Panc1 (cell line): ENCODE measurements at regions not wholly inside any gene's neighbourhood (a gene's known extent, or its start where the extent isn't known, plus 50 kb on each side); places are given as distances from the start of the nearest gene placed in this dataset.
A peak's percentile ranks its signal among the peaks of the same experiment; 100 is the strongest.

ENCODE experiments used
- ATAC-seq: fragments of 200-7000 bp; cut with Tn5 transposase; 2 replicates; pipeline ENCODE4 v1.9.1; 2020; ENCODE audit warnings: mild to moderate bottlenecking, moderate library complexity
- BruUV-seq: library from RNA; stranded (reverse); fragments of 400-500 nt; replicated peaks from 2 replicates; lab custom pipeline; 2021; lab: Mats Ljungman, UMichigan
- CTCF ChIA-PET: fragments of 300-600 bp; sonication (Branson Sonifier 250); formaldehyde crosslinking; loops from one replicate; lab custom pipeline; 2022; ENCODE audit warnings: antibody characterized with exemption; lab: Charles Lee
- POLR2A ChIA-PET: fragments of 300-600 bp; sonication (Branson Sonifier 250); formaldehyde crosslinking; loops from one replicate; lab custom pipeline; 2022; ENCODE audit warnings: antibody characterized with exemption; lab: Charles Lee
- DNase-seq: peaks from one replicate; pipeline ENCODE4 v3.0.0-alpha.2; 2010; ENCODE audit warnings: low read depth, low spot score
- H3K27ac ChIP-seq: 2 replicates; pipeline ENCODE4 v1.5.1; 2011; ENCODE audit warnings: mild to moderate bottlenecking, low read length, inconsistent platforms
- H3K27me3 ChIP-seq: fragments of 200-500 bp; sonication (Bioruptor generic); 2 replicates; pipeline ENCODE4 v1.6.0; 2014; ENCODE audit warnings: low read length, inconsistent platforms; ENCODE audit not compliant: control insufficient read depth, insufficient read depth
- H3K36me3 ChIP-seq: fragments of 200-500 bp; sonication (Bioruptor generic); 2 replicates; pipeline ENCODE4 v1.5.1; 2014; ENCODE audit warnings: inconsistent platforms, mild to moderate bottlenecking, low read length, moderate library complexity; ENCODE audit not compliant: control insufficient read depth, insufficient read depth
- H3K4me1 ChIP-seq: 2 replicates; pipeline ENCODE4 v1.5.1; 2011; ENCODE audit warnings: inconsistent platforms, mild to moderate bottlenecking, low read length, moderate library complexity; ENCODE audit not compliant: control insufficient read depth, insufficient read depth
- H3K4me3 ChIP-seq, 2 experiments: 2 replicates each; pipeline ENCODE4 v1.5.1; 2011 to 2012; ENCODE audit warnings: low read depth in 2 of 2, low read length in 2 of 2, mild to moderate bottlenecking in 2 of 2, inconsistent platforms in 1 of 2, moderate library complexity in 1 of 2
- H3K9me3 ChIP-seq: fragments of 200-500 bp; sonication (Bioruptor generic); 2 replicates; pipeline ENCODE4 v1.5.1; 2014; ENCODE audit warnings: low read depth, mild to moderate bottlenecking, inconsistent platforms, low read length, moderate library complexity; ENCODE audit not compliant: control insufficient read depth, insufficient read depth
- SIN3A ChIP-seq: IDR thresholded peaks from 2 replicates; pipeline ENCODE4 v1.6.1; 2012; ENCODE audit warnings: low read depth, mild to moderate bottlenecking, low read length, moderate library complexity, borderline replicate concordance; ENCODE audit not compliant: insufficient read depth
- TCF7L2 ChIP-seq: IDR thresholded peaks from 2 replicates; pipeline ENCODE4 v1.6.1; 2011; ENCODE audit warnings: mild to moderate bottlenecking, low read depth, low read length, inconsistent platforms
- in situ Hi-C: cut with HindIII; loops from 2 replicates; pipeline ENCODE4 v1.10.0; 2016; ENCODE audit warnings: low sequenced_read_pairs, low pct_unique_long_range_greater_than_20kb
- intact Hi-C: fragments of 100-400 bp; cut with micrococcal nuclease; formaldehyde crosslinking; loops from one replicate; pipeline ENCODE4 v1.10.0; 2022; ENCODE audit not compliant: unreplicated experiment
- TF ChIP-seq, protein P1 (sequence below): fragments of 450-650 bp; IDR thresholded peaks from 2 replicates; pipeline ENCODE4 v1.5.1; 2017; ENCODE audit warnings: mild to moderate bottlenecking
- TF ChIP-seq, protein P2 (sequence below), 2 experiments: IDR thresholded peaks; 2 replicates each; pipeline ENCODE4 v1.6.1; 2011 to 2012; ENCODE audit warnings: low read depth in 2 of 2, control low read depth in 1 of 2, low read length in 1 of 2, mild to moderate bottlenecking in 1 of 2, moderate library complexity in 1 of 2; ENCODE audit not compliant: insufficient read depth in 1 of 2

DNA sequence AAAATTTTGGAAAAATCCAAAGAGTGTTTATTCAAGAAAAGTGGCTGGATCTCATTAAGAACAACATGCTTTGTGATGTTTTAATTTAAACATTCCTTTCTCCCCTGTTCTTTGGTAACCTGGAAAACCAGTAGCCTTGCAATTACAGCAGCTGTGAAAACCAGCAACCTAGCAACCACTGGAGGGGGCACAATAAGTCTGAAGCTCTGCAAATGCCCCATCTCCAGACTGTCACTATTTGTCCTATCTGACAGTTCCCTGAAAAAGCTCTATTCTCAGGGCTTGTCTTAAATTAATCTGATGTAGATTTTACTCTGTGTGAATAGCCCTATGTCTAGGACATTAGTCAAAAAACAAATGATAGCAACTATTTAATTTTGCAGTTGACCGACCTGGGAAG is 137.6 kb upstream of the THSD7A start:
- Histone ChIP-seq H3K27ac (peak overlapping the region; percentile 49), H3K36me3 (no peaks in the 10 kb centered on the region), H3K4me1 (peaks cover 23% of the 10 kb centered on the region), H3K9me3 (no peaks in the 10 kb centered on the region; the same call in 1 of the 2 replicates), H3K4me3 (no peak overlapping the region), H3K27me3 (no peaks in the 10 kb centered on the region)
- TF ChIP-seq, protein P1, sequence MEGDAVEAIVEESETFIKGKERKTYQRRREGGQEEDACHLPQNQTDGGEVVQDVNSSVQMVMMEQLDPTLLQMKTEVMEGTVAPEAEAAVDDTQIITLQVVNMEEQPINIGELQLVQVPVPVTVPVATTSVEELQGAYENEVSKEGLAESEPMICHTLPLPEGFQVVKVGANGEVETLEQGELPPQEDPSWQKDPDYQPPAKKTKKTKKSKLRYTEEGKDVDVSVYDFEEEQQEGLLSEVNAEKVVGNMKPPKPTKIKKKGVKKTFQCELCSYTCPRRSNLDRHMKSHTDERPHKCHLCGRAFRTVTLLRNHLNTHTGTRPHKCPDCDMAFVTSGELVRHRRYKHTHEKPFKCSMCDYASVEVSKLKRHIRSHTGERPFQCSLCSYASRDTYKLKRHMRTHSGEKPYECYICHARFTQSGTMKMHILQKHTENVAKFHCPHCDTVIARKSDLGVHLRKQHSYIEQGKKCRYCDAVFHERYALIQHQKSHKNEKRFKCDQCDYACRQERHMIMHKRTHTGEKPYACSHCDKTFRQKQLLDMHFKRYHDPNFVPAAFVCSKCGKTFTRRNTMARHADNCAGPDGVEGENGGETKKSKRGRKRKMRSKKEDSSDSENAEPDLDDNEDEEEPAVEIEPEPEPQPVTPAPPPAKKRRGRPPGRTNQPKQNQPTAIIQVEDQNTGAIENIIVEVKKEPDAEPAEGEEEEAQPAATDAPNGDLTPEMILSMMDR, result peak; percentile 56
- TF ChIP-seq TCF7L2 (no peak), SIN3A (no peak)
- TF ChIP-seq, protein P2, sequence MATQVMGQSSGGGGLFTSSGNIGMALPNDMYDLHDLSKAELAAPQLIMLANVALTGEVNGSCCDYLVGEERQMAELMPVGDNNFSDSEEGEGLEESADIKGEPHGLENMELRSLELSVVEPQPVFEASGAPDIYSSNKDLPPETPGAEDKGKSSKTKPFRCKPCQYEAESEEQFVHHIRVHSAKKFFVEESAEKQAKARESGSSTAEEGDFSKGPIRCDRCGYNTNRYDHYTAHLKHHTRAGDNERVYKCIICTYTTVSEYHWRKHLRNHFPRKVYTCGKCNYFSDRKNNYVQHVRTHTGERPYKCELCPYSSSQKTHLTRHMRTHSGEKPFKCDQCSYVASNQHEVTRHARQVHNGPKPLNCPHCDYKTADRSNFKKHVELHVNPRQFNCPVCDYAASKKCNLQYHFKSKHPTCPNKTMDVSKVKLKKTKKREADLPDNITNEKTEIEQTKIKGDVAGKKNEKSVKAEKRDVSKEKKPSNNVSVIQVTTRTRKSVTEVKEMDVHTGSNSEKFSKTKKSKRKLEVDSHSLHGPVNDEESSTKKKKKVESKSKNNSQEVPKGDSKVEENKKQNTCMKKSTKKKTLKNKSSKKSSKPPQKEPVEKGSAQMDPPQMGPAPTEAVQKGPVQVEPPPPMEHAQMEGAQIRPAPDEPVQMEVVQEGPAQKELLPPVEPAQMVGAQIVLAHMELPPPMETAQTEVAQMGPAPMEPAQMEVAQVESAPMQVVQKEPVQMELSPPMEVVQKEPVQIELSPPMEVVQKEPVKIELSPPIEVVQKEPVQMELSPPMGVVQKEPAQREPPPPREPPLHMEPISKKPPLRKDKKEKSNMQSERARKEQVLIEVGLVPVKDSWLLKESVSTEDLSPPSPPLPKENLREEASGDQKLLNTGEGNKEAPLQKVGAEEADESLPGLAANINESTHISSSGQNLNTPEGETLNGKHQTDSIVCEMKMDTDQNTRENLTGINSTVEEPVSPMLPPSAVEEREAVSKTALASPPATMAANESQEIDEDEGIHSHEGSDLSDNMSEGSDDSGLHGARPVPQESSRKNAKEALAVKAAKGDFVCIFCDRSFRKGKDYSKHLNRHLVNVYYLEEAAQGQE (IDR thresholded peaks at IDR 0.05; ENCODE audit: insufficient read depth in 1 of 2, low read depth in 2 of 2, low read length in 1 of 2), result no peak
- CTCF ChIA-PET, result no interaction called here
- in situ Hi-C loops, result no loop called here
- ATAC-seq (peak; percentile 70), DNase-seq (no peak)
- POLR2A ChIA-PET, result interaction anchor here (0.6 to 1.0 kb wide), 2 partner anchors 11 kb away, joined by 3 read pairs; no protein-coding TSS in a partner anchor
- BruUV-seq, result no TSS peak
- intact Hi-C loops, result loop anchor here (5.0 kb wide), 1 partner anchor 138 kb away; no protein-coding TSS in a partner anchor

DNA sequence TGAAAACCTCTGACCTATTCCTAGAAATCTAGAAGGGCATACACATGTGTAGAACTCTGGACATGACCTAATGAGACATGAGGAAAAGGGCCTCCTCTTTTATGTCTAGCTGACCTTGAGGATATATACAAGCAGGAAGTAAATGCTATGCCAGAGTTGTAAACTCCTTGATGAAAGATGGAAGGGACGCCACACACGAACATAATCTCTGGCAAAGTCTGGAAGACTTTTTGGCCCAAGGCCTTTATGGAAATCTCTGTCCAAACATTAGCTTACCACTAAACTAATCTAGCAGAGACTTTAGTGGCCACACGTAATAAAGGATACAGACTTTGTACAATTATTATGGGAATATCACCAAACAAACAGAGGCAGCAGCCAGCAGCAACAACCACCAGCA is 138.1 kb upstream of the THSD7A start:
- peak overlapping the region; percentile 49 for H3K27ac ChIP-seq
- peak; percentile 88 for TF ChIP-seq TCF7L2
- TF ChIP-seq, protein P1, result no peak
- TF ChIP-seq SIN3A, result no peak
- in situ Hi-C loops (no loop called here), intact Hi-C loops (loop anchor here (5.0 kb wide), 1 partner anchor 137 kb away; no protein-coding TSS in a partner anchor)
- ATAC-seq (peak; percentile 91), DNase-seq (no peak)
- H3K9me3 ChIP-seq, result no peaks in the 10 kb centered on the region; the same call in 1 of the 2 replicates
- no peaks in the 10 kb centered on the region for H3K36me3 ChIP-seq
- BruUV-seq, result no TSS peak
- ChIA-PET CTCF (no interaction called here), POLR2A (interaction anchor here (0.6 to 1.0 kb wide), 2 partner anchors 11 to 139 kb away, joined by 3 read pairs; no protein-coding TSS in a partner anchor)
- no peaks in the 10 kb centered on the region for H3K27me3 ChIP-seq
- H3K4me3 ChIP-seq, result peak overlapping the region in 1 of 2 experiments; percentile 4; a peak in 1 of 4 replicates
- peaks cover 23% of the 10 kb centered on the region for H3K4me1 ChIP-seq
